Mononuclear cell (primary cell): ENCODE measurements at regions not wholly inside any gene's neighbourhood (a gene's known extent, or its start where the extent isn't known, plus 50 kb on each side); places are given as distances from the start of the nearest gene placed in this dataset.

Source experiments
- H3K27me3 ChIP-seq: 2 replicates; pipeline ENCODE4 v1.6.0; 2011; ENCODE audit warnings: low read length, control low read depth; ENCODE audit not compliant: insufficient read depth
- H3K4me1 ChIP-seq: 2 replicates; pipeline ENCODE4 v1.5.1; 2011; ENCODE audit warnings: mild to moderate bottlenecking, low read length, control low read depth; ENCODE audit not compliant: insufficient read depth
- H3K4me3 ChIP-seq: 2 replicates; pipeline ENCODE4 v1.5.1; 2011; ENCODE audit warnings: mild to moderate bottlenecking, low read length, moderate library complexity
- H3K9me3 ChIP-seq: 2 replicates; pipeline ENCODE4 v1.5.1; 2011; ENCODE audit warnings: low read depth, mild to moderate bottlenecking, control low read depth, low read length

DNA sequence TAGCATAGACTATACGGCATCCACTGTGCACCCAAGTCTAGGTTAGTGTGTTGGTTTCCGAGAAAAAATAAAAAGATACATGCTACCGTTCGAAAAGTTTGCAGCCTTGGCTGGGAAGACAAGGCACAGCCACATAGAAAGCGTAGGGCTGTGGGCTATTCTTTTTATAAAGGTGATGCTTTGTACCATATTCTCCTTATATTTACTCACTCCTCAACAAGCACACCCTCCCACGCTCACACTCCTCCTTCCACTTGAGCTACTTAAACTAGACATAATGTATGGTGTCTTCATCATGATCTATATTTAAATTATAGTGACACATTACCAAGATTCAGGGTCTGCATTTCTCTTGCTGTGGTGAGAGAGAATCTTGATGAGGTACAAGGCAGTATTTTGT is 1416.5 kb downstream of the AACS start:
- no peaks in the 10 kb centered on the region for H3K27me3 ChIP-seq

DNA sequence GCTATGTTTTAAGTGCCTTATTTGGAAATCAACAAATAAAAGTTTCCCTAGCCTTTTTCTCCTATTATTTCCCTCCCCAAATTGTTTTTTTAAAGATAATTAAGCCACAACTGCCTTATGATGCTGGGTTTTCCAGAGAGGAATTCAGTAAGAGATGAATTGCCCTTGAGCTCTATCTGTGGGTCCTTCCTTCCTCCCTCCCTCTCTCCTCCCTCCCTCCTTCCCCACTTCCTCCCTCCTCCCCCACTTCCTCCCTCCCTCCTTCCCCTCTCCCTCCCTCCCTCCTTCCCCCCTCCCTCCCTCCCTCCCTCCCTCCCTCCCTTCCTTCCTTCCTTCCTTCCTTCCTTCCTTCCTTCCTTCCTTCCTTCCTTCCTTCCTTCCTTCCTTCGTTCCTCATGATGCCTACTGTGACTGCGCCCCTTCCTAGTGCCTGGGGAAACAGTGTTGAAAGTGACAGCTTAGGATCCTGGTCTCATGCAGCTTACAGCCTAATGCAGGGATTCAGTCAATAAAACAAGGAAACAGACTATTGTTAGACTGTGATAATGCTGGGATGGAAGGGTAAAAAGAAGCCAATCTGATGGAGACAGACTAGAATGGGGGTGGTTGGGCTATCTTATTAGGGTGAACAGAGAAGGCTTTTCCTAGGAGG is 1417.1 kb downstream of the AACS start:
- H3K27me3 ChIP-seq = no peaks in the 10 kb centered on the region
- no peaks in the 10 kb centered on the region for H3K4me1 ChIP-seq
- H3K4me3 ChIP-seq = no peak overlapping the region
- H3K9me3 ChIP-seq = no peaks in the 10 kb centered on the region

More for the DNA sequence above, 1416.5 kb downstream of the AACS start:
- Histone ChIP-seq H3K9me3 (no peaks in the 10 kb centered on the region), H3K4me3 (no peak overlapping the region), H3K4me1 (no peaks in the 10 kb centered on the region)

GRCh38 chr12:126483145-126484068 is 1418.2 kb downstream of the AACS start:
- Histone ChIP-seq H3K9me3 (no peaks in the 10 kb centered on the region), H3K4me3 (no peak overlapping the region), H3K4me1 (no peaks in the 10 kb centered on the region), H3K27me3 (no peaks in the 10 kb centered on the region)

GRCh38 chr12:126487431-126487980 is 1422.3 kb downstream of the AACS start:
- no peaks in the 10 kb centered on the region for H3K4me1 ChIP-seq
- H3K9me3 ChIP-seq = no peaks in the 10 kb centered on the region
- H3K27me3 ChIP-seq = no peaks in the 10 kb centered on the region
- H3K4me3 ChIP-seq = no peak overlapping the region

DNA sequence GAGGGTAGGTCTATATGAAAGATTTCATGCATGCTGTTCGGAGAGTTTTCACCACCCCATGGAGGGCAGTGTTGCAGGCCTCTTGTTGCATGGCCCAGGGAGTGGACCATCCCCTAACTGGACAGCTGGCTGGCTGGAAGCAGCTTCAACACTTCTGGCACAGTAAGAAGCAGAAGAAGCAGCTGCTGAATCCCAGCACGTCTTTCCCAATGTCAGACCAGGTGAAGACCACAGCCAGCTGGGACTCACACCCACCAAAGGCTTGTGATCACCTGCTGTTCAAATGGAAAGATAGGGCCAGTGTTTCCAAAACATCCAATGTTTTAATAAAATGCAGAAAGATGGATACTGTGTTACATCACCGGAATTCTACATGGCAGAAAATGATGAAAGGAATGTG is 1423.6 kb downstream of the AACS start:
- Histone ChIP-seq H3K4me1 (no peaks in the 10 kb centered on the region), H3K9me3 (no peaks in the 10 kb centered on the region), H3K4me3 (no peak overlapping the region), H3K27me3 (no peaks in the 10 kb centered on the region)

DNA sequence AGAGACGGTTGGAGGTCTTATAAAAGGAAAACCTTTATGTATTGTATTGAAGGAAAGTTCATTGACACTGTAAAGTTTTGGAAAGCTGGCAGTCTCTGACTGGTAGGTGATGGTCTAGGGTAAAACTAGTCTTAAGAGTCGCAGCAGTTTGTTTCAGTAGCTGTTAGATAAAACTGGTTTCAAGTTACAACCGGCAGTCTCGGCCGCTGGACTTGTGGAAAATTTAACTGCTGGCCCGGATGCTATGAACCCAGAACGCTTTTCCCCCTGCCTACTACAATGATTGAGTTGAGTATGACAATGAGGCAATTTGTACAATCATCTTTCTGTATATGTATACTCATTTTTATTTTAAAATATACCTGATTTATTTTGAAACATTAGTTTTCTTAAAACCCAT is 1426.9 kb downstream of the AACS start:
- Histone ChIP-seq H3K27me3 (no peaks in the 10 kb centered on the region), H3K4me3 (no peak overlapping the region), H3K9me3 (no peaks in the 10 kb centered on the region), H3K4me1 (no peaks in the 10 kb centered on the region)

GRCh38 chr12:126493366-126494108 is 1428.3 kb downstream of the AACS start:
- H3K4me1 ChIP-seq = no peaks in the 10 kb centered on the region
- H3K9me3 ChIP-seq = no peaks in the 10 kb centered on the region
- H3K27me3 ChIP-seq = no peaks in the 10 kb centered on the region
- H3K4me3 ChIP-seq = no peak overlapping the region

DNA sequence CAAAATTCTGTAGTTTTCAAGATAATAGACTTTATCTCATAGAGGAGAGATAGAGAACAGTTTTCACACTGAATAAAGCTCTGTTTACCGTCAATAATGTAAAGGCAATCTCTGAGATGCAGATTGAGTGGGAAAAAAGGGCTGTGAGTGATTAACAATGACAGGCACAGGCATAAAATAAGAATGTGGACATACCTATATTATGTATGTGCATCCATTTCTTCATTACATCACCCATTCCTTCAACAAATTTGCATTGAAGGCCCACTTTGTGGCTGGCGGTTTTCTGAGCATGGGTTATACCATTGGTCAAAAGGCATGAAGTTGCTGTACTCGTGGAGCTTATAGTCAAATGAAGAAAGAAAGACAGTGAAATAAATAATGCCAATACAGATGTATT is 1431.0 kb downstream of the AACS start:
- Histone ChIP-seq H3K4me3 (no peak overlapping the region), H3K9me3 (no peaks in the 10 kb centered on the region), H3K4me1 (no peaks in the 10 kb centered on the region)

DNA sequence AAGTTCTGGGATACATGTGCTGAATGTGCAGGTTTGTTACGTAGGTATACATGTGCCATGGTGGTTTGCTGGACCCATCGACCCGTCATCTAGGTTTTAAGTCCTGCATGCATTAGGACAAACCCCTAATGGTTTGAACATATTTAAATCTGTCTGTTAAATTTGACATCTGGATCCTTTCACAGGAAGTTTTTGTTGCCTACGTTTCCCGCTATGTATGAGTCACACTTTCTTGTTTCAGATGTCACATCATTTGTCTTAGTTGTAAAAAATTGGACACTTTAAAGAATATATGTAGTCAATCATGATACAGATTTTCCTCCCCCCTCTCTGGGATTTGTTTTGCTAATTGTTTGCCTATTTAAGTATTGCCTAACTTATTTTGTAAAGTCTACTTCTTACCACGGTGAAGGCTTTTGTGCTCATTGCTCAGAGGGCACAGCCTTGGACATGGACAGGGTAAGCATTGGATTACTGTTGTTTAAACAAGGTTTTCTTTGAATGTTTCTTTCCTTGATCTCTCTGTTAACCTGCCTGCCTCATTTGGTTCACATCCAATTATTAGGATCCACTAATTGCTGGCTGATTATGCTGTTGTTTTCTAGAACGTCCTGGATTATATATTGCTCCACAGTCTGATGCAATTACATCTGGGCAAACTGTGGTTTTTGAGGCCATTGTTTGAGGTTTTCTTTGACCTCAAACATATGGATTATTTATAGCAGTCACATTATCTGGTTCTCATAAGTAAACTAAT is 1441.4 kb downstream of the AACS start:
- H3K4me3 ChIP-seq = no peak overlapping the region
- H3K4me1 ChIP-seq = no peaks in the 10 kb centered on the region
- peaks cover 8% of the 10 kb centered on the region for H3K9me3 ChIP-seq
- H3K27me3 ChIP-seq = no peaks in the 10 kb centered on the region

More for the DNA sequence above, 1431.0 kb downstream of the AACS start:
- H3K27me3 ChIP-seq = no peaks in the 10 kb centered on the region

DNA sequence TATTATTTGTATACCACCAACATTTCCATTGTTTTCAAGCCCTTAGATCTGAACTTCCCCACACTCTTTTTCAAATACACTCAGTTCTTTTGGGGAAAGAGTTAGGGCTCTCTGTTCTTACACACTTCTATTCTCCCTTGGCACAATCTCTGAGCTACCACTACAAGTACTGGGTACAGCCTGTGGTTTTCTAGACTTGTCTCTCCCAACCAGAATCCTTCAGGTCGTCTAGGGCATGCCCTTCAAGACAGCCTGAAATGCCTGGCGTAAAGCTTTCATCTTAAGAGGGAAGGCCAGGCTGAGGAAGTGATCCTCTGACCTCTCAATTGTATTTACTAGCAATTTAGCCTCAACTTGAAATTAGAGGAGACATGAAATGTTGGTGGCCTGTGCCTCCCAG is 1442.0 kb downstream of the AACS start:
- Histone ChIP-seq H3K4me1 (no peaks in the 10 kb centered on the region), H3K27me3 (no peaks in the 10 kb centered on the region), H3K4me3 (no peak overlapping the region), H3K9me3 (peaks cover 8% of the 10 kb centered on the region)

GRCh38 chr12:126509572-126509971 is 1444.3 kb downstream of the AACS start:
- H3K4me3 ChIP-seq = no peak overlapping the region
- H3K9me3 ChIP-seq = peaks cover 8% of the 10 kb centered on the region
- no peaks in the 10 kb centered on the region for H3K4me1 ChIP-seq
- H3K27me3 ChIP-seq = no peaks in the 10 kb centered on the region

DNA sequence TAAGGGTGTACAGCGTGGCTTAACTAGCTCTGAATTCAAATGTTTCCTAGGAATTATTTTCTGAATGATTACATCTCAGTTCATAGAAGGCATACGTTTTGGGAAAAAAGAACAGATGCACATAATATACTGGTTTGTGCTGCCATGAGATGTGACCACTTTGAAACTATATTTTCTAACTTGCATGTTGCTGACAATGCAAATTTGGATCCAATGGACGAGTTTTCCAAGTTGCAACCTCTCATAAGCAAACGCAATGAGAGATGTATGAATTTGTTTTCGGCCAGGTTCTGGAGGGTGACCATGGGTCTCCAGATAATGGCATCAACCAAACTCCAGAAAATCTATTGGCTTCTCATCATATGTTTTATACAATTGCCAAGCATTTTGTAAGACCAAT is 1445.4 kb downstream of the AACS start:
- no peak overlapping the region for H3K4me3 ChIP-seq
- no peaks in the 10 kb centered on the region for H3K27me3 ChIP-seq
- no peaks in the 10 kb centered on the region for H3K4me1 ChIP-seq
- H3K9me3 ChIP-seq = peaks cover 6% of the 10 kb centered on the region

DNA sequence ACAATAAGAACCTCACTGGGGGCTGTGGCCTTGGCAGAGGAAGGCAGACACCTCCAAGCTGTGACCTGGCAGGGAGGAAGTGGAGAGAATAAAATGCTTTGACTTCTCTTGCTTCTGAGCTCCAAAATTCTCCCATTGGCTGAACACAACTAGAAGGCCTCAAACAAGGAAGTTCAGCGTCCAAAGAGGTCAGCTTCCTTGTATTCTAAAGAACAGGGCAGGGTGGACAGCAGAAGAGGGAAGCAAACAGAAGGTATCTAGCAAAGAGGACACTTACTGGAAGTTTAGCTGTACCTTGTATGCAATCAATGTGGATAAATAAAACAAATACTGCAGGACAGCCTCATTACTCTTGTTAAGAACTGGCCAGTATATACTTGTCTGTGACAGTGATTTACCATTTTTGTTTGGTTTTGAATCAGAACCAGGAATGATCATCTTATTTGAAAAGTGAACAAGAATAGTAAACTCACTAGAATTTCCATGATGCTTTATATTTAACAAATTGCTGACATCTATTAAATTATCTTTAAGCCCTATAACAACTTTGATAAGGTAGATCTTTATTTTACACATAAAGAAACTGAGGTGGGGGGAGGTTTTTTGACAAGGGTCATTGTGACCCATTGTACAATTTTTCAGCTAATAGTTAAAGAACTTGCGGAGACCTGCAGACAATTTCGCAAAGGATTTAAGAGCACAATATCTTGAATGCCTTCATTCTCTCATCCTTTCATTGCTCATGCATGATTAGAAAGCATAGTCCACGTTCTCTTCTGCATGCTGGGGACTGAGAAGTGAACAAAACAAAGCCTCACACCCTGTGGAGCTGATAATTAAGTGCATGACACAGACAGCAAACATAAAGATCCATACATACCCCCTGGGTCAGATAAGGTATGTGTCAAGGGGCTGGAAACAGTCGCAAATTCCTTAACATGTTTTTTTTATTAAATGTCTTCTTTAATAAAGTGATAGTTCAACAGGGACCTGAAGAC is 1448.0 kb downstream of the AACS start:
- Histone ChIP-seq H3K9me3 (no peaks in the 10 kb centered on the region), H3K27me3 (no peaks in the 10 kb centered on the region), H3K4me1 (no peaks in the 10 kb centered on the region)

More for the DNA sequence above, 1448.0 kb downstream of the AACS start:
- H3K4me3 ChIP-seq = no peak overlapping the region
